ENCODE measurements at regions not wholly inside any gene's neighbourhood (a gene's known extent, or its start where the extent isn't known, plus 50 kb on each side); places are given as distances from the start of the nearest gene placed in this dataset.
"Not testable (repeated sequence)": the region's sequence is repeated elsewhere in the genome, so short reads cannot be mapped to it uniquely, and the experiment has no call there.

DNA sequence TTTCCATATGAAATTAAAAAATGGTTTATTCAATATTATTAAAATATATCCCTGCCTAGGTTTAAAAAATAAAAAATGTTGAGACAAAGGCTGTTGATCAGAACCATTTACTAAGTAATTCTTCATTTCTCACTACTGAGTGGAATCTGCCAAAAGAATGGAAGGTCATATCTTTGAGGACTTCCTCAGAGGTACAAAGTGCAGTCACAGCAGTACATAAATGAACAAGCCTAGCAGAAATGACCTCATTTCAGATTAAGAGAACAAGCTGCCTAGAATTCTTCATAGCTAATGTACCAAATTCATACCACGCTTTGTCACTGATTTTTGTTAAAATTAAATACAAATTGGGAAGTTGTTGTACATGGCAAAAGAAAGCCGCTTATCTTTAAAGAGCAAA is 318.9 kb upstream of the TFPI start:
- DNase-seq (ENCODE audit: low spot score): peak; percentile 19

DNA sequence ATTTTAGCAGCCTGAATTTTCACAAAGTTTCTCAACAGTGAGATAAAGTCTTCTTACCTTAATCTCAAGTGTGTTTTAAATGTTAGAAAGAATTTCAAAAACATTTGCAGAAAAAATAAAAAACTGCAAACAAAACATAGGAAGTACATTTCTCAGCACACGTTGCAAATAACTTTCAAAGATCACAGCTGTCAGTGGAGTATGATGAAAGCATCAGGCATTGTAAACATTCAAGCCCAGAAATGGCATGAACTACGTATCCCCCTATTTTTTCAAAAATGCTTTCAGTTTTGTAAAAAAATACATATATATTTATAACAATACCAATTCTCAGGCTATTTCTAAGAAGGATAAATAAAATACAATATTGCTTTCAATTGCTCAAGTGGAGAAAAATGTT is 320.6 kb upstream of the TFPI start:
- no peak for DNase-seq (ENCODE audit: low spot score)

DNA sequence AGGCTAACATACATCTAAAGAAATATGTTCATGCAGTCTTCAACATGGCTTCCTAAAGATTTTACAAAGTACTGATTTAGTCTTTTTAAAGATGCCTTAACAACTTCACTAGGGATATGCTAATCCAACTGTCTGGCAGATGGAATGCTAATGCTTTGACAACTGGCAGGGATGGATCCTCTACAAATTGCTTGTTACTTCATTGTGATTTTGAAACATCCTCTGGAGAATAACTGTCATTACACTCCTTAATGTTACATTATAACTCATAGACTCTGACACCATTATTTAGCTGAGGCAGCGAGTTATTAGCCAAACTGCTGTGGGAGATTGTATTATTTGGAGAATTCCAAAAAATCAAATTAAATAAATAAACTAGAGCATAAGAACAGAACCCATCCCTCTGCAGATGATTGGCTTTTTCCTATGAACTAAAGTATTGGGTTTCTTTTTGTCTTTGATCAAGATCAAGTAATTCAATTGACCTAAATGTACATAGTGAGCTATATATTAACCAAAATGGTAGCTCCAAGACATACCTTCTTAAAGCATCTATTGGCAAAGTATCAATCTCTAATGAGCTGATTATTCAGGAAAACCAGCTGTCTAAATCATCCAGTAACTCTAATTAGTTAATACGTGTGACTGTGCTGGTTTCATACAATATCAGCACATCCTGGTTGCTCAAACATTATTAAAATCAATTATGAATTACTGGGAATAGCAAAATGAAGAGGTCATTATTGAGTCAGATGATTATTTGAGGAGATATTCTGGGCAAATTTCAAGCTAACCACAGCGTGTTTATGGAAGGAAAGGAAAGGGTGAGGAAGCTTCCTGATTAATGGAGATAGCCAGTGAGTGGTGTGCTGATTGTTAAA is 321.3 kb upstream of the TFPI start:
- DNase-seq (ENCODE audit: low spot score): no peak

DNA sequence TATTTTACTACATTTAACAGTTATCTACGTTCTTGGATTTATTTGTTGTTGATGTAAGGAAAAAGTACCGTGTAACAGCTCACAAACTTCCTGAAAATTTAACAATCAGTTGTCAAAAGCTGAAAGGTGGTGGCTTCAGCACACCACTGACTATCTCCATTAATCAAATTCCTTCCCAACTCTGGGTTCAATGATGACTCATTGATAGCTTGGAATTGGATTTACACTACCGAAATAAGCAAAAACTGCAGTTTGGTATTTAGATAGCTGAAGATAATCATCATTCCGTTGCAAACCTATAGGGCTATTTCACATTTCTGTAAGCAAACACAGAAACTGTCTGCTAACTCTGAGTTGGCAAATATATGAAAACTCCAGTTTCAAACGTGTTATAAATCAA is 322.3 kb upstream of the TFPI start:
- DNase-seq (ENCODE audit: low spot score): no peak

DNA sequence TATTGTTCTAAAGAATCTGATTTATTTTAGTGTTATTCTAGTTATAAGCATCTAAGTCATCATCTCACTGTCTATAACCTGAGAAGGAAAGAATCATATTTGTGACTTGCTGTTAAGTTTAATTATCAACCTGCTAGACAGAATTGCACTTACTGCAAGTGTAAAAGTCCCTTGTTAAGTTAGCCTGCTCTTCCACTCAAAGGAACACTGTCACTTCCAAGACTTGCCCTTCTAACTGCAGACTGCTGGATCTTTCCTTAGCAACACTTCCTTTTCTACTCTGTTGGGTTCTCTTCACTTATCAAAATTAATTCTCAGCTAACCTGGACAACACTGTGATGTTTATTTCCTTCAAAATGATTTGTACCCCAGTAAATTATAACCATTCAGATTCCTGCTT is 323.2 kb upstream of the TFPI start:
- DNase-seq (ENCODE audit: low spot score): no peak

DNA sequence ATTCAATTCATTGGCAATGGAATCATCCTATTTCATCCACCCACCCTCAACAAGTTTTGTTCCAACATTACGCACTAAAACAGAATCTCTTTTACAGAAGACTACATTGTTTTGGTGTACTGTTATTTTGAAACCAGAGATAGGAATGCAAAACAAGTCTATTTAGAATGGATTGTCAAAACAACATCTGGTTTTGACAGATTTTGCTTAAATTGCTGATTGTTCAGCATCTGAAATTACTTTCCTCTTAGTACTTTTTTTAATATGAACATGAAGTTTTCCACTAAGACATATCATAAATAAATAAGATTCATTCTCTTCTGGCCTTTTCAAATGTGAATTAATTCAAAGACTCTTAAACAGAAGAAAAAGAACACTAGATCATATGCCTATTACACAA is 323.9 kb upstream of the TFPI start:
- no peak for DNase-seq (ENCODE audit: low spot score)

DNA sequence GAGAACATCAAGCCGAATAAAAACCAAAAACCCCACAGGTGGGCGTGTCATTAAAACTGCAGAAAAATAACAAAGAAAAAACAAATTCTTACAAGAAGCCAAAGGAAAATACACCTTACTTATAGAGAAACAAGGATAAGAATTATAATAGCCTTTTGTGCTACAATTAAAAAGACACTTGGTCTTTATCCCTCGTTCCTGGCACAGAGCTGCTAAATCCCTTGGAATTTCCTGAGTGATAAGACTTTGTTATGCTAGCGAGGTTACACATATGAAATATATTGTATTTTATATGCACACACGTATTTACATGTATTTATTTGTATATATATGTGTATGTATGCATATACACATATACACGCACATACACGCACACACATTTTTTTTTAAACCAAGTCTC is 325.3 kb upstream of the TFPI start:
- no peak for DNase-seq (ENCODE audit: low spot score)

DNA sequence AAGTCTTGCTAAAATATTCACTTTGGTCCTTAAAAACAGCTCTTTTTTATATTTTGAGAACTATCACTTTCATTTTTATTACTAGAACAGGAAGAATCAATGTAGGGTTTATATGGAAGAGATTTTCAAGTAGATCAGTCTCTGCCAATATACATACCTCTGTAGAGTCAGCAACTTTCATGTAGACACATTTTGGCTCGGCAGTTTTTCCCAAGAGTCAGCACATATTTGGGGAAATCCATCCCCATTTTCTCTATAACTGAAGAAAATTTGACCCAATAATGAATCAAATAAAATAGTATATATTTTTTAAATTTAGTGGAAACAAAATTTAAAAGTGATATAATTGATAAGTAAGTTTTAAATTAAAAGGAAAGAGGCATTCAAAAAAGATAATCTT is 329.8 kb upstream of the TFPI start:
- no peak for DNase-seq (ENCODE audit: low spot score)

DNA sequence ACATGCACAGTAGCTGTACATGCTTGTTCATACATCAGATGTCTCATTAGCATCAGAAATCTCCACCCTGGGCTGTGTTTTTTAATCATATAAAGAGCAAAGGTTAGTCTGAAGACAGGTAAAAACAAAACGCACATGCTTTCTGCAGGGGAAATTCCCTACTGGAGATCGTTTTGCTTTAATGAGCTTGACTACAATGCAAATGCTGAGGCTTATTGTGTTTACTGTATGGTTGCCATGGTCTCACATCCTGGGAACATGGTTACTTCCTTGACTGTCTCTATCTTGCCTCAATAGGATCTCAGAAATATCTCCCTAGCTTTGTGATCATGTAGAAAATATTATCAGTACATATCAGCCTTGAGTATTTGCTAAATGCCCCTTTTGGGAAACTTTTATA is 336.5 kb upstream of the TFPI start:
- DNase-seq (ENCODE audit: low spot score): no peak

DNA sequence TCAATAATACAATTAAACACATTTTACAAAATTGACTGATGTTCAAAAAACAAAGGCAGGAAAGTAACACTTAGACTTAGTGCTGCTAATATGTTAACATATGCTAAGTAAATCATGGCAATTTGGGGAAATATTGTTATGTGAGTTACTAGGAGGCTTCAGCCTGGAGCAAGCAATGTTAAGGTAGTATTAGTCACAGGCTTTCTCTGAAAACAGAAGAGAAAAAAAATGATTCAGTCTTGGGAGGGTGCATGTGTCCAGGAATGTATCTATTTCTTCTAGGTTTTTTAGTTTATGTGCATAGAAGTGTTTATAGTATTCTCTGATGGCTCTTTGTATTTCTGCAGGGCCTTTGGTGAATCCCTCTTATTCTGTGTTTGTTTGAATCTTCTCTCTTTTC is 345.8 kb upstream of the TFPI start:
- DNase-seq (ENCODE audit: low spot score): no peak

DNA sequence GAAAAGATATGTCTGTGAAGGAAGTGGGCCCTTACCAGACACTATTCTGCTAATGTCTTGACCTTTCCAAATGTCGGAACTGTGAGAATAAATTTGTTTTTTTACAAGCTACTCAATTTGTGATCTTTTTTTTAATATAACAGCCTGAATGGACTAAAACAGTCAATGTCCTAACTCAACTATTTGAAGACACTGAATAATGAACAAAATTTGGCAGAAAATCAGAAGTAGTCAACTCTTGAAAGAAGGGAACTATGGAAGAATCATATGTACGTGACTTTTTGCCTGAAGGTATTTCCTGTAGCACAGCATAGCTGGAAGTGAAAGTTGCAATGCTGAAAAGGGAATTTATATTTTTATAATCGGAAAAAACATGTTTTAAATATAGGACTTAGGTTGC is 351.8 kb upstream of the TFPI start:
- no peak for DNase-seq (ENCODE audit: low spot score)

DNA sequence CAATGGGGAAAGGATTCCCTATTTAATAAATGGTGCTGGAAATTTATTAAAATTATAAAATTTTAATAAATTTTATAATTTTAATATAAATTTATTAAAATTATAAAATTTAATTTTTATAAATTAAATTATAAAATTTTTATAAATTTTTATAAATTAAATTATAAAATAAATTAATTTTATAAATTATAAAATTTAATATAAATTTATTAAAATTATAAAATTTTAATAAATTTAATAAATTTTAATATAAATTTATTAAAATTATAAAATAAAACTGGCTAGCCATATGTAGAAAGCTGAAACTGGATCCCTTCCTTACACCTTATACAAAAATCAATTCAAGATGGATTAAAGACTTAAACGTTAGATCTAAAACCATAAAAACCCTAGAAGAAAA is 356.7 kb upstream of the TFPI start:
- not testable (repeated sequence) for DNase-seq (ENCODE audit: low spot score)

DNA sequence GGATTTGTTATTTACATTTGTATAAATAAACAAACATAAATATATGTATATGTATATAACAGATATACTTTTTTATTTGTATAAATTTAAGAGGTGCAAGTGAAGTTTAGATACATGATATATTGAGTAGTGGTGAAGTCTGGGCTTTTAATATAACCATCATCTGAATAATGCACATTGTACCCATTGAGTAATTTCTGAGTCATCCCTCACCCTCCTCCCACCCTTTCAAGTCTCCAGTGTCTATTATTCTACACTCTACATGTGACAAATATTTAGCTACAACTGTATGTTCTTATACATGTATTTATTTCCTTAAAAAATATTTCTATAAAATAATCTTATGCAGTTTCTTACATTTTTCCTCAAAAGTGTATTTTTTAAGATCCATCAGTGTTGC is 358.7 kb upstream of the TFPI start:
- no peak for DNase-seq (ENCODE audit: low spot score)

DNA sequence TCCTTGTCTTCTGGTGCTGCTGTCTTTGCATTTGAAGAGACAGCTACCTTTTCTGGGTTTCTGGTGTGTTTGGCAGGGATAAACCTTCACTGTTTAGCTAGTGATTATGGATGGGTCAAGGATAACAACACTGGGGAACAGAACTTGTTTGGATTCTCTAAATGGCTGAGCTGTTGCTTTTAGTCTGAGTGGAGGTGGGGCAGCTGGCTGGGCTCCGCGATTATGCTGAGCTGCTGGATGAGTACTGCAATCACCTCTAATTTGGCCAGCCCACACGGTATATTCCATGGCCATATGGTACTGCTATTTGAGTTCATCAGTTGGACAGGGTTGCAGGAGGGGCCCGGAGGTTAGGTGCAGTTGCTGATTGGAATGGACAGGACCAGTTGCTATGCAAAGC is 361.6 kb upstream of the TFPI start:
- DNase-seq (ENCODE audit: low spot score): no peak

DNA sequence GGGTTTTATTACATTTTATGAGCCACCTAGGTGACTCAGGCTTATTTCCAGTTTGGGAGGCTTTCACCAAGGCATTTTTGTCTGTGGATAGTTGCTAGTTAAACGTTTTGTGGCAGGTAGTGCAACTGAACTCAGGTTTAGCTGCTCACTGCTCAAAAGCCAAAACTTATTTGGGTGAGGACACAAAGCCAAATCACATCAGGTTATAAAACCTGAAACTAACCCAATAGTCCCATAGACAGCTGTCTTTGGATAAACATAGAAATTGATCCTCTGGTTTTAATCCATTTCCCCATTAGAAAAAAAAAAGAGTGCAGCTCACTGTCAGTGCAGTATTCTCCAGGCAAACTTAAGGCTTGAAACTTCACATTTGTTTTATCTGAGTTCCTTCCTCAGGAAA is 362.6 kb upstream of the TFPI start:
- DNase-seq (ENCODE audit: low spot score): no peak

DNA sequence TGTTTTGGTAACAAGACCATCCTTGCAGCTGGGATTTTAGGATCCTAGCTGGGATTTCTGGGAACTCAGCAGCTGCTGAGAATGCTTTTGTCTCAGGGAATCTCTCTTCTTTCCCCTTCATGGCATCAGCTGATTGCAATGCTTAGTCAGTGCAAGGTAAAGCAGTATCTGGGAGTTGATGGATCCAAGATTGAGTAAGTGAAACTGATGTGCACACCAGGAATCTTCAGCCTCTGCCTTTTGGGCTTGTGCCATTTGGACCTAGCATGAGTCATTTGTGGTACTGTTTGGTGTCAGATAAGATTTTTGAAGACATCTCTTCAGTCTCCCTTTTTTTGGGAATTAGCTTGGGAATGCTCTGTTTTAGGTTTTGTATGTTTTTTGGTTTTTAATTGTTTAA is 363.3 kb upstream of the TFPI start:
- no peak for DNase-seq (ENCODE audit: low spot score)

DNA sequence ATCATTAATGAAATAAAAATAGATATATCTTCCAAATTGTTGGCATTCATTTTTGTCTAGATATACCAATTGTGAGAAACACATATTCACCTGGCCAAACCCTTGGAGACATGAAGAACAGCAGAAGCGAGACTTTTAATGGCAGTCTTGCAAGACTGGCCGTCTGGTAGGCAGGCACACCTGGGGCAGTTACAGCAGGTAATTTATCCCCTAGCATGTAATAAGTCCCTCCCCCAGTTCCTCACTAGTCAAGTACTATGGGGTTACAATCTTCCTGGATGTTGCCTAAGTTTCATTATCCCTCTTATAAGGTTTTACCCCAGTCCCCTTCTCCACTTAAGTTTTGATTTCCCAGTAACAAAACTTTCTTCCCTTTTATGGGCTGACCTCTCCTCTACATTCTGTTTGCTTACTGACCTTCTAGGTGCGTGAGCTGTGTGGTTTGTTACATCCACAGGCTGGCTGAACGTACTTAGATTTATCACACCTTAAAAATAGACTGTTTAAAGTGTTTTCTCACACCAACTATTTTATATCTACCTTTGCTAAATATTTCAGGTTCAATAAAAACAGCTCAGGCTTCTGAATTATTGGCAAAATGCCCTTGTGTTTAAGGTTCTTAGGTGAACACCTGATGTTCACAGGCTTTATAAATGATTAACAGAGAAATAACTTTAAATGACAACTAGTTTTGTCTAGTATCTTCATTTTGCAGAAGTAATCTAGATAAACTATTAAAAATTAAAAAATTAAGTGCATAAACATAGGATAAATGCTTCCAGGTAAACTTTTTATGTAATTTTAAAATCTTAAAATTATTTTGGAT is 365.0 kb upstream of the TFPI start:
- no peak for DNase-seq (ENCODE audit: low spot score)

DNA sequence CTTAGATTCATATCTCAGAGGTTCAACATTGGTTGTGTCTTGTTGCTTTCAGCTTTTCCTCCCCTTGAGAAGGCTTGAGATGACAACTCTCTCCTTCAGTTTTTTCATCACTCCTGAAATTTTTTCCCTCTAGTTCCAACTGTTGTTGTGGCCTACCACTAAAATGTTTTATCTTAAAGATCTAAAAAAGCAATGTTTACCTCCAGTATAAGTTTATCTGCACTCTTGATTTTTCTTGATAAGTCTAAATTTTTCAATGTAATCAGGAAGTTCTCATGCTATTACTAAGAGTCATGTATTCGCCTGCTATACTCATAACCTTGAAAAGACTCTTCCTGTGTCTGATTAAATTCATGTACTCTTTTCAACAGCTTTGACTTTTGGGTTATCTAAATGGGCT is 366.3 kb upstream of the TFPI start:
- DNase-seq (ENCODE audit: low spot score): no peak

DNA sequence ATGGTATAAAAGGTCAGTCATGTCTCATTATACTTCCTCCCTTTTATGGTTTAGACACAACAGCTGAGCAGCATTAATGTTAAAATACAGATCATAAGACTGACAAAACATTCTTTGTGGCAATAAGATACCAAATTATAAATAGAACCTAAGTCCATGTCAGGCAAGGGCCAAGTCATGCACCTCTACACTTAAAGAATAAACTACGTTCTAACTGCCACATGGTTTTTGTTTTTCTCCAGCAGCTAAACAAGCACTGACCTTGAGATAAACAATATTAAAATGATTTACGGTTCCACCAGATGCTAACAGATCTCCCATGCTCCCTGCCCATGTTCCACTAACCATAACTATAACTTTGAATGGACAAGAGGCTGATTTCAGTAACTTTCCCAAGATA is 368.6 kb upstream of the TFPI start:
- DNase-seq (ENCODE audit: low spot score): no peak

DNA sequence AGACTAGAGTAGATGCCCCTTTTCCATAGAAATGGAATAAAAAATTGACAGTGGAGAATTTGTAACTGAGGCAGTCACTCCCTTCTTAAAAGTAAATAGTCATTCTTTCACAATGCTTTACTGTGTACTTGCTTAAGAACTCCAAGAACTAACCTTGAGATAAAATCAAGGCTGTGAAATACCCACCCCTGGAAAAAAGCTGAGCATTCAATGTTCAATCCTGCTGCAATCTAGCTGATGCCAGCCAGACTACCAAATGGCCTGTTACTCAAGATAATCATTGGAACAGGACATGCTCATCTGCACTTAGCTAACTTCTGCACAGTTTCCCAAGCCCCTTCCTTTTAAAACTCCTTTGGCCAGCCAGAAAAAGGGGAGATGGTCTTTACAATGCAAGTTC is 367.4 kb upstream of the GULP1 start:
- DNase-seq (ENCODE audit: low spot score): no peak

DNA sequence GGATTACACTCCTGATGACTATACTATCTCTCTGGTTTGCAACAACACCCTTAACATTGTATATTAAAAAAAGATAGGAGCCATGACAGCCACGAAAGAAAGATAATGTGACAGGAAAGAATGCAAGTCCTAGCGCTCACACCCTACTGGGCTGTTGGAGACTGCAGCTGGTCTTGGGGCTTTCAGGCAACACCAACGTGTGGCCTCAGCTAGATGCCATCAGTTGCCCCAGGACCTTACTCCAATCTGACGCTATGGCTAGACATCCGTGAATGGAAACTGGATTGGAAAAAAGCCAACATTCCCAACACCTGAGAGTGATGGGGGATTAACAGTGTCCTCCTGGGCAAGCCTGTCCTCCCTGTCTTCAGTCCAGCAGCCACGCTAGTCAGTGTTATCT is 357.4 kb upstream of the GULP1 start:
- no peak for DNase-seq (ENCODE audit: low spot score)

DNA sequence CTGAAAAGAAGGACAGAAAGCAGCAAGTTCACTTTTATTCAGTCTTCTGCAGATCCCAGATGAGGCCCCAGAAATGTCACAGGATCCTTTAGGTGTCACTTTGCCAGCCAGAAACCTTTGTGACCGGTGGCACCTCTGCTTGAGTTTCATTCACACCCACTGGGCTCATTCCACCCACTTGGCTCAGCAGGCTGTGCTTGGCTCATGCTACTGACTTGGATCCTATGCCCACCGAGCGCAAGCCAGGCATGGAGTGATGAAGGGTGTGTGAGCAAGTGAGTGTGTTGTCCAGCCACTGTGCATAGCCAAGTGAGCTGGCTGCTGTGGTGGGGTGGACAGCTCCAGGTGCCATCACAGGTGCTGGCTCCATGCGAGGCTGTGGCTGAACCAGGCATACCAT is 357.0 kb upstream of the GULP1 start:
- no peak for DNase-seq (ENCODE audit: low spot score)

DNA sequence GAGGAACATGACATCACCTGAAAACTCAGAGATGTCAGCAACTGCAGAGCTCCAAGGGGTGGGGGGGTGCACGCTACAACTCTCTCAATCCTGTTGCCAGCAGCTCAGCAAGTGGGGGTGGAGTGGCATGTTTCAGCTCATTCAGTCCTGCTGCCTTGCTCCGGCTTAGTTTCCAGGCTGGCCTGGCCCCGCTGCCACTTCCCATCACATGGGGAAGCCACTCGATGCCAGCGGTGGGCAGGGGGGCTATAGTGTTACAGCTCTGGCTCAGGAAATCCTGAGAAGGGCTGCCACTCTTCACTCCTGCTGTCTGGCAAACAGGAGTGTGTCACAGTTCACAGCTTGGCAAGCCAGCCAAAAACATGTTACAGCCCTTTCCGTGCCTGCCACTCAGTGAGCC is 356.5 kb upstream of the GULP1 start:
- no peak for DNase-seq (ENCODE audit: low spot score)

DNA sequence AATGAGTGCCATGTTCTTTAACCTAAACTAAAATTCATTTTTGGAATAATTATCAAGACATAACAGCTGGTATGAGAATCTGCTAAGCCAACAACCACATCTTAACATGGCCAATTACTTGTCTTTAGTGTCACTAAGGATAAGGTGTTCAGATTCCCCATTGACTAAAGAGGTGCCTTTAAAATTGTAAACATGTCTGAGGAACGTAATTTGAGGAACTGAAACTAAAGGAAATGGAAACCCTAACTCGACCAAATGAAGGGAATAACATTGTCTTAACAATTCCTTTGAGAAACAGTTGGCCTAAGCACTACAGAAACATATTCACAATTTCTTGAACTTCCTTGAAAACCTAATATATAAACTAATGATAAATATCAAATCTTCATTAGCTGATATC is 355.4 kb upstream of the GULP1 start:
- no peak for DNase-seq (ENCODE audit: low spot score)

Data from HuH-7 (cell line).